GM12864 (cell line): ENCODE measurements at regions not wholly inside any gene's neighbourhood (a gene's known extent, or its start where the extent isn't known, plus 50 kb on each side); places are given as distances from the start of the nearest gene placed in this dataset.

ENCODE experiments used
- DNase-seq: peaks from one replicate; pipeline ENCODE4 v3.0.0-alpha.2; 2011; ENCODE audit warnings: low read depth
- H3K4me3 ChIP-seq: 2 replicates; pipeline ENCODE4 v1.5.1; 2011; ENCODE audit warnings: mild to moderate bottlenecking, low read depth, low read length, control low read depth
- TF ChIP-seq, protein P1 (sequence below): IDR thresholded peaks from 2 replicates; pipeline ENCODE4 v1.5.1; 2011; ENCODE audit warnings: low read depth, mild to moderate bottlenecking, moderate library complexity, low read length, control low read depth, inconsistent platforms; ENCODE audit errors: missing control alignments

- DNase-seq: no peak
- H3K4me3 ChIP-seq: no peak overlapping the region
- TF ChIP-seq, protein P1, sequence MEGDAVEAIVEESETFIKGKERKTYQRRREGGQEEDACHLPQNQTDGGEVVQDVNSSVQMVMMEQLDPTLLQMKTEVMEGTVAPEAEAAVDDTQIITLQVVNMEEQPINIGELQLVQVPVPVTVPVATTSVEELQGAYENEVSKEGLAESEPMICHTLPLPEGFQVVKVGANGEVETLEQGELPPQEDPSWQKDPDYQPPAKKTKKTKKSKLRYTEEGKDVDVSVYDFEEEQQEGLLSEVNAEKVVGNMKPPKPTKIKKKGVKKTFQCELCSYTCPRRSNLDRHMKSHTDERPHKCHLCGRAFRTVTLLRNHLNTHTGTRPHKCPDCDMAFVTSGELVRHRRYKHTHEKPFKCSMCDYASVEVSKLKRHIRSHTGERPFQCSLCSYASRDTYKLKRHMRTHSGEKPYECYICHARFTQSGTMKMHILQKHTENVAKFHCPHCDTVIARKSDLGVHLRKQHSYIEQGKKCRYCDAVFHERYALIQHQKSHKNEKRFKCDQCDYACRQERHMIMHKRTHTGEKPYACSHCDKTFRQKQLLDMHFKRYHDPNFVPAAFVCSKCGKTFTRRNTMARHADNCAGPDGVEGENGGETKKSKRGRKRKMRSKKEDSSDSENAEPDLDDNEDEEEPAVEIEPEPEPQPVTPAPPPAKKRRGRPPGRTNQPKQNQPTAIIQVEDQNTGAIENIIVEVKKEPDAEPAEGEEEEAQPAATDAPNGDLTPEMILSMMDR: no peak
Observed at GRCh38 chr20:60428651-60429050, 470.4 kb downstream of the CDH26 start.

- no peak for DNase-seq
- H3K4me3 ChIP-seq: no peak overlapping the region
- TF ChIP-seq, protein P1: no peak
Observed at GRCh38 chr20:60430516-60431001, 472.3 kb downstream of the CDH26 start.

GRCh38 chr20:60431349-60431748, 473.1 kb downstream of the CDH26 start:
- H3K4me3 ChIP-seq: no peak overlapping the region
- TF ChIP-seq, protein P1: no peak
- no peak for DNase-seq

DNA sequence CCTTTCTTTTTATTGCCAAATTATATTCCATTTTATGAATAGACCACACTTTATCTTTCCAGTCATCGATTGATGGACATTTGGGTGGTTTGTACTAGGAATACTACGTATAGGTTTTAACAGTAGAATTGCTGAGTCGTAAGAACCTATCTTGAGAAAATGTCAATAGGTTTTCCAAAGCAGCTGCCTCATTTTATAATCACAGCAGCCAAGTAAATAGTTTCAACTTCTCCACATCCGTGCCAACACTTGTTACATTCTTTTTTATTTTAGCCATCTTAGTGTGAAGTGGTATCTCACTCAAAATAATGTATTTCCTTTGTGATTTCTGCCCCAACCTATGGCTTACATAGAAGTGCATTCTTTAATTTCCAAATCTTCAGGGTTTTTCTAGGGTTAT, 479.2 kb downstream of the CDH26 start:
- H3K4me3 ChIP-seq: no peak overlapping the region
- TF ChIP-seq, protein P1: no peak
- DNase-seq: no peak

DNA sequence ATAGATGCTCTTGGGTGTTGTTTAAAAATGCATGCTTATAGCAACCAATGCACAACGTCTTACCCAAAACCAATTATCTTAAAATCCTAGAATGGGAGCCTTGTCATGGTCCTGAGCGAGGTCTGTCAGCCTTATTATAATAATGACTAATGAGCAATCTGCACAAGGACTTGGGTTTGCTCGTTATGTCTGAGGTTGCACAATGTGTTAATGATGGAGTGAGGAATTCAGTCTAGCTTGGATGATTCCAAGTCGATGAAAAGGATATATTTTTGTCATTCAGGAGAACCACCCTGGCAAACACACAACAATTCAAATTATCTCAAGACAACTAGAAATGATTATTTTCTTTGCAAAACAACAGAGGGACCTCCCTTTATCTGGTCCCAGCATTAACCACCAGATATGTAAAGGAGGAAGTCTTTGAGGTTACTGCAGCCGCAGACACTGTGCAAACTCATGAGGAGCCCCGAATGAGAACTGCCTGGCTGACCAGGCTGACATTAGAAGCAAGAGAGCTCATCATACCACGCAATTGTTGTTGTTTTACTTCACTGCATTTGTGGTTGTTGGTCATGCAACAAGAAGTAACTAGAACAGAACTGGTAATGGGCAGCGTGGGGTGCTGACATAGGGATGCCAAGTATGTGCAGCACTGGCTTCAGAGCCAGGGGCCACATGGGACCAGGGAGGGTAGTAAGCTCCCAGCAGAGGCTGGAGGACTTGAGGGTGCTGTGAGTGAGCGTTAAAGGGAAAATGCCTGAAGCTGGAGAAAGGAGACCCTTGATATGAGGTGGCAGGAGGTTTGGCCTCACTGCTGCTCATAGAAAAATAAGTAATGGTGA, 488.3 kb downstream of the CDH26 start:
- no peak for DNase-seq

DNA sequence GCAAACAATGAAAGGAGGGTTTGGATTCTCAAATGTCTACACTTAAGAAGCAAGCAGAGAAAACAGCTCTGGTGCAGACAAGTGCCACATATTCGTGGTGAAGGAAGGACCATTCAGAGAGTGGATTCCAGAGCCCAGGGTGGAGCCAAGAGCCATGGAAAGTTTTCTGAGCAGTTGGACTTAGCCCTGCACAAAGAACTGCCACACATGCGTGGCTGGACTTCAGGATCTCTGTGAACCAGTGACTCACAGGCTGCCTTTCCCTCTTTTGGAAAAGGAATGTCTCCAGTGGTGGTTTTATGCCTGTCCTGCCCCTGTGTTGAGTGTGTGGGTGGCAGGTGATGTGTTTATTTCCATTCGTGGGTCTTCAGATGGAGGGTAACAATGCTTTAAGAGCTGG, 489.5 kb downstream of the CDH26 start:
- H3K4me3 ChIP-seq: no peak overlapping the region
- TF ChIP-seq, protein P1: no peak
- DNase-seq: no peak

More for the DNA sequence above, 488.3 kb downstream of the CDH26 start:
- TF ChIP-seq, protein P1: no peak
- no peak overlapping the region for H3K4me3 ChIP-seq
